DOHH2 (cell line): ENCODE measurements at regions not wholly inside any gene's neighbourhood (a gene's known extent, or its start where the extent isn't known, plus 50 kb on each side); places are given as distances from the start of the nearest gene placed in this dataset.

ENCODE experiments used
- H3F3A ChIP-seq: fragments of 200-600 bp; sonication (generic), shearing (Covaris generic); 2 replicates; pipeline ENCODE4 v1.6.0; 2016; ENCODE audit warnings: antibody characterized with exemption, mild to moderate bottlenecking; ENCODE audit not compliant: control insufficient read depth, insufficient read depth
- H3K27ac ChIP-seq: fragments of 200-600 bp; sonication (generic); 2 replicates; pipeline ENCODE4 v1.5.1; 2014; ENCODE audit warnings: low read depth, mild to moderate bottlenecking, low read length, moderate library complexity
- H3K27me3 ChIP-seq: fragments of 200-600 bp; sonication (generic); 2 replicates; pipeline ENCODE4 v1.6.1; 2014; ENCODE audit warnings: mild to moderate bottlenecking, low read length, mixed read lengths; ENCODE audit not compliant: control insufficient read depth
- H3K36me3 ChIP-seq: fragments of 200-600 bp; sonication (generic); 2 replicates; pipeline ENCODE4 v1.6.1; 2014; ENCODE audit warnings: mild to moderate bottlenecking, low read length, moderate library complexity, mixed read lengths; ENCODE audit not compliant: control insufficient read depth
- H3K4me1 ChIP-seq: fragments of 200-600 bp; sonication (generic); 2 replicates; pipeline ENCODE4 v1.6.1; 2014; ENCODE audit warnings: mild to moderate bottlenecking, low read length, mixed read lengths; ENCODE audit not compliant: control insufficient read depth
- H3K4me2 ChIP-seq: fragments of 200-600 bp; sonication (generic); 2 replicates; pipeline ENCODE4 v1.6.0; 2014; ENCODE audit warnings: mild to moderate bottlenecking, low read length, moderate library complexity
- H3K4me3 ChIP-seq: fragments of 200-600 bp; sonication (generic); 2 replicates; pipeline ENCODE4 v1.5.1; 2014; ENCODE audit warnings: mild to moderate bottlenecking, low read length, mixed read lengths
- H3K79me2 ChIP-seq: fragments of 200-600 bp; sonication (generic); 2 replicates; pipeline ENCODE4 v1.6.1; 2014; ENCODE audit warnings: mild to moderate bottlenecking, low read length, mixed read lengths; ENCODE audit not compliant: control insufficient read depth
- H3K9me2 ChIP-seq: fragments of 200-600 bp; sonication (generic); replicated peaks from 2 replicates; pipeline ENCODE4 v1.6.1; 2014; ENCODE audit warnings: mild to moderate bottlenecking, low read length, mixed read lengths; ENCODE audit not compliant: control insufficient read depth
- H3K9me3 ChIP-seq: fragments of 200-600 bp; sonication (generic); 2 replicates; pipeline ENCODE4 v1.6.1; 2014; ENCODE audit warnings: antibody characterized with exemption, low read length, mixed read lengths; ENCODE audit not compliant: control insufficient read depth, insufficient read depth
- H4K20me1 ChIP-seq: fragments of 200-600 bp; sonication (generic); 2 replicates; pipeline ENCODE4 v1.6.0; 2014; ENCODE audit warnings: low read depth, mild to moderate bottlenecking, antibody characterized with exemption, low read length, moderate library complexity; ENCODE audit not compliant: control insufficient read depth, insufficient read depth
- EZH2phosphoT487 ChIP-seq: fragments of 200-600 bp; sonication (generic); IDR thresholded peaks from 2 replicates; pipeline ENCODE4 v1.6.1; 2017; ENCODE audit warnings: borderline replicate concordance, mild to moderate bottlenecking, antibody characterized with exemption, low read length, moderate library complexity, mixed read lengths
- TF ChIP-seq, protein P1 (sequence below): fragments of 200-600 bp; sonication (generic); IDR thresholded peaks from one replicate; pipeline ENCODE4 v1.5.1; 2014; ENCODE audit warnings: antibody characterized with exemption, mild to moderate bottlenecking, low read depth, low read length; ENCODE audit not compliant: poor library complexity, severe bottlenecking

DNA sequence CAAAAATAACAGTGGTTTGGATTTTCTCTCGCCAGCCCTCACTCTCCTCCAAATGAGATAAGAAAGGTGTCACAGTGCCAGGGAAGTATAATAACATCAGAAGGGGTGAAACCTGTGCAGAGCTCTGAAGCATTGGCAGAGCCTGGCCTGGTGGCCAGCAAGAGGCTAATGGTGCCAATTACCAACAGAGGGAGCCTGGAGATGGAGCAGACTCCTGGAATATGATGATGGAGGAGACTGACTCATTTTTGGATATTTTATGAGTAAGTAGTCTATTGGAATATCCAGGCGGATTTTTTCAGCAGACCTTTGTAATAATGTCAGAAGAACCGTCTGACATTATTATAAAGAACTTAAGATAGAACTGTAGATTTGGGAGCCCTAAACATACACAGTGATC lies 442.6 kb upstream of the MARCKS start:
- H3K79me2 ChIP-seq, result no peaks in the 10 kb centered on the region
- H3K4me3 ChIP-seq, result no peak overlapping the region
- H3K27ac ChIP-seq, result no peak overlapping the region
- no peak overlapping the region for H3K4me2 ChIP-seq
- TF ChIP-seq, protein P1, sequence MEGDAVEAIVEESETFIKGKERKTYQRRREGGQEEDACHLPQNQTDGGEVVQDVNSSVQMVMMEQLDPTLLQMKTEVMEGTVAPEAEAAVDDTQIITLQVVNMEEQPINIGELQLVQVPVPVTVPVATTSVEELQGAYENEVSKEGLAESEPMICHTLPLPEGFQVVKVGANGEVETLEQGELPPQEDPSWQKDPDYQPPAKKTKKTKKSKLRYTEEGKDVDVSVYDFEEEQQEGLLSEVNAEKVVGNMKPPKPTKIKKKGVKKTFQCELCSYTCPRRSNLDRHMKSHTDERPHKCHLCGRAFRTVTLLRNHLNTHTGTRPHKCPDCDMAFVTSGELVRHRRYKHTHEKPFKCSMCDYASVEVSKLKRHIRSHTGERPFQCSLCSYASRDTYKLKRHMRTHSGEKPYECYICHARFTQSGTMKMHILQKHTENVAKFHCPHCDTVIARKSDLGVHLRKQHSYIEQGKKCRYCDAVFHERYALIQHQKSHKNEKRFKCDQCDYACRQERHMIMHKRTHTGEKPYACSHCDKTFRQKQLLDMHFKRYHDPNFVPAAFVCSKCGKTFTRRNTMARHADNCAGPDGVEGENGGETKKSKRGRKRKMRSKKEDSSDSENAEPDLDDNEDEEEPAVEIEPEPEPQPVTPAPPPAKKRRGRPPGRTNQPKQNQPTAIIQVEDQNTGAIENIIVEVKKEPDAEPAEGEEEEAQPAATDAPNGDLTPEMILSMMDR, result no peak
- no peak for TF ChIP-seq EZH2phosphoT487
- H3K36me3 ChIP-seq, result no peaks in the 10 kb centered on the region
- no peaks in the 10 kb centered on the region for H3K9me2 ChIP-seq
- no peaks in the 10 kb centered on the region for H3K9me3 ChIP-seq
- no peaks in the 10 kb centered on the region for H3K4me1 ChIP-seq
- H3K27me3 ChIP-seq, result no peaks in the 10 kb centered on the region
- H3F3A ChIP-seq, result no peaks in the 10 kb centered on the region
- no peaks in the 10 kb centered on the region for H4K20me1 ChIP-seq

DNA sequence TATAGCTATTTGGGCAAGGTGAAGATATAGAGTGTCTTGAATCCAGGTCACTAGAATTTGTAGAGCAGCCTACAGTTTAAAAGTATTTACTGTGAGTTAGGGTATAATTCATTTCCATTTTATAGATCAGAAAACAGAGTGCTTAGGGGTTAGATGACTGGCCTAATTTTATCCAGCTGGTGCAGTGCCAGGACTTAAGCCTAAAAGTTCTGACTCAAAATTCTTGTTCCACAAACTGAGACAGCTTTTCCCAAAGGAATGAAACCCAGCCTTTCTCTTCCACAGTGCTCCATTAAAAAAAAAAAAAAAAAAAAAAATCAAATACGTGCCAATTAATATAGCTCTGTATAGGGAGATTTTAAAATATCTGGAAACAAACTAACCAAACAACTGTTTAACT lies 441.0 kb upstream of the MARCKS start:
- TF ChIP-seq EZH2phosphoT487, result no peak
- TF ChIP-seq, protein P1, result no peak
- Histone ChIP-seq H3K36me3 (no peaks in the 10 kb centered on the region), H3F3A (no peaks in the 10 kb centered on the region), H3K4me3 (no peak overlapping the region), H3K27me3 (no peaks in the 10 kb centered on the region), H3K9me3 (no peaks in the 10 kb centered on the region), H3K4me2 (no peak overlapping the region), H3K9me2 (peaks cover 2% of the 10 kb centered on the region; the same call in 1 of the 2 replicates), H4K20me1 (no peaks in the 10 kb centered on the region), H3K27ac (no peak overlapping the region), H3K79me2 (no peaks in the 10 kb centered on the region), H3K4me1 (no peaks in the 10 kb centered on the region)

DNA sequence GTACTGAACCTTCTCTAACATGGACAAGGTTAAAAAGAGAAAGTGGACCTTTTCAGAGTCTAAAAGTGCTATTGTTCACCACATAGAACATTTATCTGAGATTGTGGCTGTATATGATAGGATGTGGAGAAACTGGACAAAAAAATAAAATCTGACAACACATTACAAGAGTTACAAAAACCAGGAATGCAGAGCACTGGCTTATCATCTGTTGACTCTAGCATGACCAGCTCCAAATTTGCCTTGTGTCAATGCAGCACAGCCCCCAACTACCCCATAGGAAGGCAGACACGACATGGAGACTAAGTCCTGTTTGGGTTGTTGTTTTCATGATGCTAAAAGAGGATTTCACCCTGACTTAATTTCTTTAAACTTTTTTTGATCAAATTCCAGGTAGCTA lies 436.9 kb upstream of the MARCKS start:
- peaks cover 2% of the 10 kb centered on the region; the same call in 1 of the 2 replicates for H3K9me2 ChIP-seq
- H3K4me3 ChIP-seq, result no peak overlapping the region
- no peak overlapping the region for H3K4me2 ChIP-seq
- H3K79me2 ChIP-seq, result no peaks in the 10 kb centered on the region
- no peaks in the 10 kb centered on the region for H3K4me1 ChIP-seq
- TF ChIP-seq, protein P1, result no peak
- no peak for TF ChIP-seq EZH2phosphoT487
- H3K27me3 ChIP-seq, result no peaks in the 10 kb centered on the region
- H3F3A ChIP-seq, result no peaks in the 10 kb centered on the region
- H4K20me1 ChIP-seq, result no peaks in the 10 kb centered on the region
- H3K27ac ChIP-seq, result no peak overlapping the region
- H3K36me3 ChIP-seq, result no peaks in the 10 kb centered on the region
- no peaks in the 10 kb centered on the region for H3K9me3 ChIP-seq
